ENCODE measurements at regions not wholly inside any gene's neighbourhood (a gene's known extent, or its start where the extent isn't known, plus 50 kb on each side); places are given as distances from the start of the nearest gene placed in this dataset.

GRCh38 chr3:117954131-117954530 is 1080.5 kb downstream of the IGSF11 start:
- no peak for DNase-seq (ENCODE audit: low read depth)

DNA sequence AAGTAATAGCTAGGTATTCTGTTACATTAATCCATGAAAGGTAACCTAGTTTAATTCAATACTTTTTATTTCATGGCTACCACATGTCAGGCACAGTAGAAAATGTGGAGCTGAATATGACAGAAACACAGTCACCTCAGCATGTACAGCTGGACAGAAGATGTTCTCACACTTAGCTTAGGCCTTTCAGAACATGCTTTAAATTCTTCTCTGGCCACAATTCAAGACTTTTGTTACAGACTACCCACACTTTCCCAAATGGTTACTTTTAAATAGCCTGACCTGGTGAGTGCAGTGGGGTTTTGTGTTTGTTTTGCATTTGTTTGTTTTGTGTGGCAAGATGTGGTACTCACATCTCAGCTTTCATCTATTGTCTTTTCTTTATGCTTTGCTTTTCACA is 1079.5 kb downstream of the IGSF11 start:
- DNase-seq (ENCODE audit: low read depth): no peak

GRCh38 chr3:117958027-117958426 is 1076.6 kb downstream of the IGSF11 start:
- DNase-seq (ENCODE audit: low read depth): no peak

- DNase-seq (ENCODE audit: low read depth): no peak
Measured at GRCh38 chr3:117962750-117963149, 1071.9 kb downstream of the IGSF11 start.

GRCh38 chr3:117963858-117964257 is 1070.8 kb downstream of the IGSF11 start:
- DNase-seq (ENCODE audit: low read depth): no peak

DNA sequence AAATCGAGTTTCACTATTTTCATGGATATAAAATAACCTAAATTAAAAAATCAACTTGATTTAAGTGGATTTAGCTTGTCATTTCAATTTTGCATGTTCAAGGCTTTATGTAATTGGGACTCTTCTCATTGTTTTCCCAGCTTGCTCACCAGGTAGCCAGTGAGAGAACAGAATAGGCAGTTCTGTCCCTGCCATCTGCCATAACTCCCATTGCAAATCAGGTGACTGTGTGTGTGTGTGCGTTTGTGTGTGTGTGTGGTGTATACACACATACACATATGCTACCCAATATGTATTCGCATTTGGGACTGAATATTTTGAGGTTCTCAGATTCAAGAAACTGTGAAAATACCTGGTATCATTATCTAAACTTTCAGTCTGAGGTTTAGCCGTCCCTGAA is 1069.8 kb downstream of the IGSF11 start:
- DNase-seq (ENCODE audit: low read depth): no peak

GRCh38 chr3:117977504-117978228 is 1057.0 kb downstream of the IGSF11 start:
- DNase-seq (ENCODE audit: low read depth): no peak

DNA sequence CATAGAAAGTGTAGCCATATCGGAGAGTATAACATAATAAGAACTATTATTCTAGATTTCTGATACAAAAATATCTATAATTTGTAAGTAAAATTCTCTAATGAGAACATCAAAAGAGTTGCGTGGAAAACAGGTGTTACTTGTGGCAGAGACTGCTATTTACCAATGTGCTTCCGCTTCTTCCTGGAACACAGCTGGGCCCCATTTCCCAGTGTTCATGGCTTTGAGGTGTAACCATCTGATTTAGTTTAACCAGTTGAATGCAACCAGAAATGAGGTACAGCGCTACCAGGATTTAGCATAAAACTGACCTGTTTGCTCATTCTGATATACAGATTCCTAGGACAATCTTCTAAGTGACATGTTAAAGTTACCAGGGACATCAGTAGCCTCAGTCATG is 1055.2 kb downstream of the IGSF11 start:
- DNase-seq (ENCODE audit: low read depth): no peak

DNA sequence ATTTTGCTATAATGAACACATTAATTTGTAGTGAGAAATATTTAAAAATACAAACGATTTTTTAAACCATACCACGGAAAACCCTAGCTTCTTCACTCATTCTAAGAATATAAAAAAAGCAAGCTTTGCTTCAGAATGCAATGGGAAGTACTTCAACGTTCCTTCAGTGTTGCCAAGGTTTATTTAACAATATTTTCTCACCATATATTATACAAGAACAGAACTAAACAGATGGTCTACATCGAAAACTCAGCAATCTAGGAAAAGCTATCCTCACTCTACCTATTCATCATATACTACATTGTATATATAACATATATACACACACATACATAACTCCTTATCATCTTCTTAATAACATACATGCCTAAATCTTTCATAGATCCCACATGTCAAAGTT is 1047.4 kb downstream of the IGSF11 start:
- DNase-seq (ENCODE audit: low read depth): no peak

DNA sequence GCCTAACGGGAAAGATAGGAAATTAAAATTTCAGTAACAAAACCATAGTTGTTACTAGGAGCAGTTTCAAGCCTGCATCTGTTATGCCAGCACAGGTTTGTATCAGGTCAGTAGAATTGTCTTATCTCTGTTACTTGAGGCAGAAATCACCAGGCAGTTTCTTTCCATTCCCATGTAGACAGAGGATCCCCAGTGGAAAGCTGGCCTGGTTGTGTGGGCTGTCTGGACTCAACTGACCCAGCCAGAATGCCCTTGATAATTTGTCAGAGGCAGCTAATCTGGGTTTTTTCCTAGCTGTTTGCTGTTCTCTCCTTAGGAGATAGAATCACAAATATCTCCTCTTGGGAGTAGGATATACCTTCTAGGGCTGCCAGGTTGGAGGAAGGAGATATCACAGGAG is 1044.7 kb downstream of the IGSF11 start:
- no peak for DNase-seq (ENCODE audit: low read depth)

DNA sequence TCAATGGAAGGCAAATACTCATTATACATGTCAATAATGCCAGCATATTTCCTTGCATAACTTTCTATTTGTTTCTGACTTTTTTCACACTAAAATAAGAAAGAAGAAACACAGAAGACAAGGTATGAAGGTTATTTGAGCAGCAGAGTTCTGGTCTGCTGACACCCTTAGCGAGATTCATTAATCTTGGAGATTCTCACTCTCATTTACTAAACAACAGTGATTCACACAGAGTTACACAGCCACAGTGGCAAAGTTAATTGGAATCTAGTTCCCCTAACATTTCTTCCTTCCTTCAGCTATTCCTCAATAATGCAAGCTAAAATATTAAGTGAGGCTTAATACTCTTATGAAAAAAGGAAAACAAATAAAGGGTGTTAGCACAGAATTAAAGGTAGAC is 1044.0 kb downstream of the IGSF11 start:
- no peak for DNase-seq (ENCODE audit: low read depth)

- no peak for DNase-seq (ENCODE audit: low read depth)
Measured at GRCh38 chr3:117995842-117996437, 1038.7 kb downstream of the IGSF11 start.

DNA sequence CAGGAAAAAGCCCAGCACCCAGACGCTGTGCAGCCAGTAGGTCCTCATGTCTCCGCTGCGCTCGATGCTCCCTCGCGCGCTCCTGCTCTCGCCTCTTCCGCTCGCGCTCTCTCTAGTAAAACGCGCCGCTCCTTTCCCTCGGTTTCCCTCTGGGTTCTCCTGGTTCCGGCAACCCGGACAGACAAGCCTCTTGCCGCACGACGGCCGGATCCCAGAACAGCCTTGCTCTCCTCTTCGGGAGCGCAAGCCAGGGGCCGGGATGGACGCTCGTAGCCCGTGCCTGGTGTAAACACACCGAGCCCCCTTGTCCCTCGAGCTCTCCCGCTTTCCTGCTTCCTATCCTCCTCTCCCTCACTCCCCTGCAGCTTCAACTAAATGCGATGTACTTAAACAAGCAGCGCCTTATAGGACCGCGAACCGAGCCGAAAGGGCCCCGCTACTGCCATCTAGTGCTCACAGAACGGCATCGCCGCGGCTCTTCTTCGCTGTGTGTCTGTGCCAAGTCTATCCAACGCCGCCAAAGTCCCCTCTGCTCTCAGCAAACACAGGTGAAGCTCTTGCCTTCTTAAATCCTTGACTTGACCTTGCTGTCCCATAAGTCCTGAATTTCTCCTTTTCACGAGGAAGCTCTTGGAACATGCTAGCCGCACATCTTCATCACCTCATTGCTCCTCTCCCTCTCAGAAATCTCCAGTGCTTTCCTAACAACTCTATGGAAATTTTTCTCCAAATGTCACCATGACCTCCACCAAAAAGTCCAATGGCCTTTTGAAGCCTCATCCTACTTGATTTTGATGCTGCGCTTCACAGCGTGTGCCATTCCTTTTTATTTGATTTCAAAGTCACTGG is 1037.2 kb downstream of the IGSF11 start:
- DNase-seq (ENCODE audit: low read depth): no peak

DNA sequence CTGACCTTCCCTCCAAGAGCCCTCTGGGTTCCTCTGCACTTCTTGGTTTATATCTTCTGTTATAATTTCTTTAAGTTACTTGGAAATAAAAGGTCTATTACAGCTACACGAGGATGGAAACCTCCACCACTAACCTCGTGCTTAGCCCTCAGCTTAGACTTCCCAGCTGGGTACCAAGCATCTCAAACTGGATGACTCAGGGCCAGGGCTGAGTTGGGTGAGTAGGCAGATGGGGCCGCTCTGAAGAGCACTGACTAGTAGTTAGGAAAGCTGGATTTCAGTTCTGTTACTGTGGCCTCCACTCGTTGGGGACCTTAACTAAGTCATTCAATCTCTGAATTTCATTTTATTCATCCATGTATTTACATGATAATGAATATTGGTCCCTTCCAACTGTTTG is 1036.6 kb downstream of the IGSF11 start:
- DNase-seq (ENCODE audit: low read depth): no peak

DNA sequence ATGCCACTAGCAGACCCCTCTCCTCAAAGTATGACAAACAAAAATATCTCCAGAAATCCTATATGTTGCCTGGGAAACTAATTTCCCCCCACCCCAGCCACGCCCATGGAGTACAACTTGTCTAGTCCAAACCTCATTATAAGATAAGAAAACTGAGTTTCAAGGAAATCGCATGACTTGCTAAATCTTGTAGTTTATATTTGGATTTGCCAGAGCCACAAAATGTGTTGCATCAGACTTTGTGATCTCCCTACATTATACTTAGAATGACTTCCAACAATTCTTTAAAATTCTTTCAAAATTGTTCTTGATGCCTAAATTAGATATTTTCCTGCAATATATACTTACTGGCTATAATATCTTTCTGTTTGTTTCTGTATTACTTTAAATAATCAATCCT is 1034.4 kb downstream of the IGSF11 start:
- DNase-seq (ENCODE audit: low read depth): no peak

DNA sequence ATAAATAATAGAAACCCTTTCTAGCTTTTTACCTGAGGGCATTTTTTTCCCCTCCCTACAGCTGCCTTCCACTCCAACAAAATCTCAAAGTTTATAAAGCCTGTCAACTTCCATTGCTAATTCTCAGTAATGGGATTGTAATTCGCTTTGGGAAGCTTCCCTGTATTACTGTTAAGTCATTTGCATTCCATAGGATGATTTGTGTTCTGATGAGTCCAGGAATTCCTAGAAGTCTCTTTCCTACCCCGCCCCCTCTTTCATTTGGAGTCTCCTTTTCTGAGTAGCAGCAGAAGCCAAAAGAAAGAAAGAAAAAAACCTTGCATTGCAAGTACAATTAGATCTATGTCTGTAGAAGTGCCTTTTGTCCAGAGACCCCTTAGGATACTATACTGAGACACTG is 1033.3 kb downstream of the IGSF11 start:
- DNase-seq (ENCODE audit: low read depth): no peak

- DNase-seq (ENCODE audit: low read depth): no peak
Measured at GRCh38 chr3:118011910-118012309, 1022.7 kb downstream of the IGSF11 start.

- no peak for DNase-seq (ENCODE audit: low read depth)
Measured at GRCh38 chr3:118029049-118029448, 1005.6 kb downstream of the IGSF11 start.

DNA sequence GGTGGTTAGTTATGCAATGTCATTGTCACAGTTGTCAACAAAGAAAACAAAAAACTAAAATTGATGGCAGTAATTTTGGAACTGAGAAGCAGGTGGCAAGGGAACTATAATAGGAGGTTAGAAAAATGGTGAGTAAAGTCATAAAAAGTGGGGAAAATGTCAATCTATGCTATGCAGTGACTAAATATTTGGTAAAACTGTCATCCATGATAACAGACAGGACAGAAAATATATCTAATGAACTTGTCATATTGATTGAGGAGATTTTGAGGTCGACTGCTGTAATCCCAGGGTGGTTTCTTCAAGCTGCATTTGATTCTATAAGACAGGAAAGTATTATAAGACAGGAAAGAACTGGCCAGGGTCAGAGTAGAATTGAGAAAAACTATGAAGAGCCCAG is 998.4 kb downstream of the IGSF11 start:
- no peak for DNase-seq (ENCODE audit: low read depth)

GRCh38 chr3:118055381-118055780 is 979.3 kb downstream of the IGSF11 start:
- no peak for DNase-seq (ENCODE audit: low read depth)

DNA sequence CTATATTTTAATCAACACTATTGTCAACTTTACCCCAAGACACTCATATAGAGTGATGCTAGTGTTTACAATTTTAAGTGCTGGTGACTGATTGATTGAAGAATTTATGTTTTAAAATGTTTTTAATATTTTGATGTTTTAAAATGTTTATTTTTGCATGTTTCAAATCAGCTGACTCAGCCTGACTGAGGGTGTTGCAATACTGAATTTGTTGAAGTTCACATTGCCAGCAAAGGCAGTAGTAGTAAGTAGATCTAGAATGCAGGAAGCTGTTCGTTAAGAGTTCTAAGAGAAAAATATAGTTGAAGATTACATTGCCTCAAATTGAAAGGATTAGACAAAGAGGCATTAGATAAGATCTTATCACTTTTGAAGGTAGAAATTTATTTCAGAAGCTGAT is 977.6 kb downstream of the IGSF11 start:
- no peak for DNase-seq (ENCODE audit: low read depth)

DNA sequence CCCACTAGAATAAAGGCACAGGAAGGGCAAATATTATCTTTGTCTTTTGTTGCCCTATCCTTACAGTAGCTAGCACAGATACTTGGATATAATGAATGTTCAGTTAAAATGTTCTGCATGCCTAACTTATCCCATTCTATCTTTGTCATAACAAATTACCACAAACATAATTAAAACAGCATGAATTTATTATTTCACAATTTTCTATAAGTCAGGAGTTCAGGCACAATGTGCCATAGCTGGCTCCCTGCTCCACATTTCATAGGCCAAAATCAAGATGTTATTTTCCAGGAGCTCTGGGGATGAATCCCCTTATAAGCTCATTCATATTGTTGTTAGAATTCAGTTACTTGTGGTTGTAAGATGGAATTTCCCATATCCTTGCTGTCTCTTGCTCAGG is 975.5 kb downstream of the IGSF11 start:
- no peak for DNase-seq (ENCODE audit: low read depth)

GRCh38 chr3:118067439-118067838 is 967.2 kb downstream of the IGSF11 start:
- DNase-seq (ENCODE audit: low read depth): no peak

All from activated T-helper 9 cell treated with anti-CD3 and anti-CD28 coated beads, Interleukin-2, amount 50 U/mL, for 16 hours (primary cell).